MM.1S (cell line): ENCODE measurements at regions not wholly inside any gene's neighbourhood (a gene's known extent, or its start where the extent isn't known, plus 50 kb on each side); places are given as distances from the start of the nearest gene placed in this dataset.
"Not testable (repeated sequence)": the region's sequence is repeated elsewhere in the genome, so short reads cannot be mapped to it uniquely, and the experiment has no call there.

Experiments
- EZH2phosphoT487 ChIP-seq: fragments of 300-600 bp; sonication (generic); IDR thresholded peaks from 2 replicates; pipeline ENCODE4 v1.6.1; 2018; ENCODE audit warnings: antibody characterized with exemption, low read length
- TF ChIP-seq, protein P1 (sequence below): fragments of 300-600 bp; sonication (generic); IDR thresholded peaks from 2 replicates; pipeline ENCODE4 v1.5.1; 2016; ENCODE audit warnings: antibody characterized with exemption, low read length, mixed read lengths

DNA sequence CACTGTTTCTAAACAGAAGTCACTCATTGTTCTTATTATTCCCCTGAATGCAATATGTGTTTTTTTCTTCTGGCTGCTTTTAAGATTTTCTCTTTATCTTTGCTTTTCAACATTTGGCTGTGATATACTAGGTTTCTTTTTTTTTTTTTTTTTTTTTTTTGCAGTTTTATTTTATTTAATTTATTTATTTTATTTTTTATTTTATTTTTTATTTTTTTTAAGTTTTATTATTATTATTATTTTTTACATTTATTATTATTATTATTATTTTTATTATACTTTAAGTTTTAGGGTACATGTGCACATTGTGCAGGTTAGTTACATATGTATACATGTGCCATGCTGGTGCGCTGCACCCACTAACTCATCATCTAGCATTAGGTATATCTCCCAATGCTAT, 221.9 kb downstream of the UTP18 start:
- TF ChIP-seq, protein P1, sequence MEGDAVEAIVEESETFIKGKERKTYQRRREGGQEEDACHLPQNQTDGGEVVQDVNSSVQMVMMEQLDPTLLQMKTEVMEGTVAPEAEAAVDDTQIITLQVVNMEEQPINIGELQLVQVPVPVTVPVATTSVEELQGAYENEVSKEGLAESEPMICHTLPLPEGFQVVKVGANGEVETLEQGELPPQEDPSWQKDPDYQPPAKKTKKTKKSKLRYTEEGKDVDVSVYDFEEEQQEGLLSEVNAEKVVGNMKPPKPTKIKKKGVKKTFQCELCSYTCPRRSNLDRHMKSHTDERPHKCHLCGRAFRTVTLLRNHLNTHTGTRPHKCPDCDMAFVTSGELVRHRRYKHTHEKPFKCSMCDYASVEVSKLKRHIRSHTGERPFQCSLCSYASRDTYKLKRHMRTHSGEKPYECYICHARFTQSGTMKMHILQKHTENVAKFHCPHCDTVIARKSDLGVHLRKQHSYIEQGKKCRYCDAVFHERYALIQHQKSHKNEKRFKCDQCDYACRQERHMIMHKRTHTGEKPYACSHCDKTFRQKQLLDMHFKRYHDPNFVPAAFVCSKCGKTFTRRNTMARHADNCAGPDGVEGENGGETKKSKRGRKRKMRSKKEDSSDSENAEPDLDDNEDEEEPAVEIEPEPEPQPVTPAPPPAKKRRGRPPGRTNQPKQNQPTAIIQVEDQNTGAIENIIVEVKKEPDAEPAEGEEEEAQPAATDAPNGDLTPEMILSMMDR: not testable (repeated sequence)
- not testable (repeated sequence) for TF ChIP-seq EZH2phosphoT487
